NT2/D1 (cell line): ENCODE measurements at regions not wholly inside any gene's neighbourhood (a gene's known extent, or its start where the extent isn't known, plus 50 kb on each side); places are given as distances from the start of the nearest gene placed in this dataset.

Source experiments
- SUZ12 ChIP-seq: IDR thresholded peaks from 2 replicates; pipeline ENCODE4 v1.6.1; 2011; ENCODE audit not compliant: insufficient read length, insufficient read depth; ENCODE audit errors: extremely low read depth
- YY1 ChIP-seq: IDR thresholded peaks from 2 replicates; pipeline ENCODE4 v1.6.1; 2011; ENCODE audit not compliant: insufficient read length, insufficient read depth
- ZNF274 ChIP-seq: IDR thresholded peaks from 2 replicates; pipeline ENCODE4 v1.6.1; 2011; ENCODE audit warnings: mild to moderate bottlenecking, low read depth, low read length

GRCh38 chr1:118753976-118754375, 234.2 kb downstream of the TBX15 start:
- TF ChIP-seq YY1: no peak
- TF ChIP-seq SUZ12: no peak
- TF ChIP-seq ZNF274: no peak
